Panc1 (cell line): ENCODE measurements at regions not wholly inside any gene's neighbourhood (a gene's known extent, or its start where the extent isn't known, plus 50 kb on each side); places are given as distances from the start of the nearest gene placed in this dataset.

Experiments used
- ATAC-seq: fragments of 200-7000 bp; cut with Tn5 transposase; 2 replicates; pipeline ENCODE4 v1.9.1; 2020; ENCODE audit warnings: mild to moderate bottlenecking, moderate library complexity
- BruUV-seq: library from RNA; stranded (reverse); fragments of 400-500 nt; replicated peaks from 2 replicates; lab custom pipeline; 2021; lab: Mats Ljungman, UMichigan
- CTCF ChIA-PET: fragments of 300-600 bp; sonication (Branson Sonifier 250); formaldehyde crosslinking; loops from one replicate; lab custom pipeline; 2022; ENCODE audit warnings: antibody characterized with exemption; lab: Charles Lee
- POLR2A ChIA-PET: fragments of 300-600 bp; sonication (Branson Sonifier 250); formaldehyde crosslinking; loops from one replicate; lab custom pipeline; 2022; ENCODE audit warnings: antibody characterized with exemption; lab: Charles Lee
- DNase-seq: peaks from one replicate; pipeline ENCODE4 v3.0.0-alpha.2; 2010; ENCODE audit warnings: low read depth, low spot score
- H3K27ac ChIP-seq: 2 replicates; pipeline ENCODE4 v1.5.1; 2011; ENCODE audit warnings: mild to moderate bottlenecking, low read length, inconsistent platforms
- H3K27me3 ChIP-seq: fragments of 200-500 bp; sonication (Bioruptor generic); 2 replicates; pipeline ENCODE4 v1.6.0; 2014; ENCODE audit warnings: low read length, inconsistent platforms; ENCODE audit not compliant: control insufficient read depth, insufficient read depth
- H3K36me3 ChIP-seq: fragments of 200-500 bp; sonication (Bioruptor generic); 2 replicates; pipeline ENCODE4 v1.5.1; 2014; ENCODE audit warnings: inconsistent platforms, mild to moderate bottlenecking, low read length, moderate library complexity; ENCODE audit not compliant: control insufficient read depth, insufficient read depth
- H3K4me1 ChIP-seq: 2 replicates; pipeline ENCODE4 v1.5.1; 2011; ENCODE audit warnings: inconsistent platforms, mild to moderate bottlenecking, low read length, moderate library complexity; ENCODE audit not compliant: control insufficient read depth, insufficient read depth
- H3K4me3 ChIP-seq, 2 experiments: 2 replicates each; pipeline ENCODE4 v1.5.1; 2011 to 2012; ENCODE audit warnings: low read depth in 2 of 2, low read length in 2 of 2, mild to moderate bottlenecking in 2 of 2, inconsistent platforms in 1 of 2, moderate library complexity in 1 of 2
- H3K9me3 ChIP-seq: fragments of 200-500 bp; sonication (Bioruptor generic); 2 replicates; pipeline ENCODE4 v1.5.1; 2014; ENCODE audit warnings: low read depth, mild to moderate bottlenecking, inconsistent platforms, low read length, moderate library complexity; ENCODE audit not compliant: control insufficient read depth, insufficient read depth
- CTCF ChIP-seq: fragments of 450-650 bp; IDR thresholded peaks from 2 replicates; pipeline ENCODE4 v1.5.1; 2017; ENCODE audit warnings: mild to moderate bottlenecking
- POLR2AphosphoS5 ChIP-seq: IDR thresholded peaks from 2 replicates; pipeline ENCODE4 v1.6.1; 2012; ENCODE audit warnings: mild to moderate bottlenecking, low read depth, low read length, moderate library complexity
- REST ChIP-seq, 2 experiments: IDR thresholded peaks; 2 replicates each; pipeline ENCODE4 v1.6.1; 2011 to 2012; ENCODE audit warnings: low read depth in 2 of 2, control low read depth in 1 of 2, low read length in 1 of 2, mild to moderate bottlenecking in 1 of 2, moderate library complexity in 1 of 2; ENCODE audit not compliant: insufficient read depth in 1 of 2
- SIN3A ChIP-seq: IDR thresholded peaks from 2 replicates; pipeline ENCODE4 v1.6.1; 2012; ENCODE audit warnings: low read depth, mild to moderate bottlenecking, low read length, moderate library complexity, borderline replicate concordance; ENCODE audit not compliant: insufficient read depth
- TCF7L2 ChIP-seq: IDR thresholded peaks from 2 replicates; pipeline ENCODE4 v1.6.1; 2011; ENCODE audit warnings: mild to moderate bottlenecking, low read depth, low read length, inconsistent platforms
- in situ Hi-C: cut with HindIII; loops from 2 replicates; pipeline ENCODE4 v1.10.0; 2016; ENCODE audit warnings: low sequenced_read_pairs, low pct_unique_long_range_greater_than_20kb
- intact Hi-C: fragments of 100-400 bp; cut with micrococcal nuclease; formaldehyde crosslinking; loops from one replicate; pipeline ENCODE4 v1.10.0; 2022; ENCODE audit not compliant: unreplicated experiment

- BruUV-seq = no TSS peak
- no peak for ATAC-seq
- H3K9me3 ChIP-seq = no peaks in the 10 kb centered on the region
- no peak overlapping the region for H3K27ac ChIP-seq
- no peak for TF ChIP-seq POLR2AphosphoS5
- no peak for TF ChIP-seq REST (IDR thresholded peaks at IDR 0.05; ENCODE audit: insufficient read depth in 1 of 2, low read depth in 2 of 2, low read length in 1 of 2)
- TF ChIP-seq TCF7L2 = no peak
- TF ChIP-seq CTCF = no peak
- TF ChIP-seq SIN3A = no peak
- POLR2A ChIA-PET = interaction anchor here (0.6 kb wide), 1 partner anchor 32 kb away, joined by 3 read pairs; no protein-coding TSS in a partner anchor
- CTCF ChIA-PET = no interaction called here
- H3K4me3 ChIP-seq = no peak overlapping the region
- no peak for DNase-seq
- no peaks in the 10 kb centered on the region for H3K27me3 ChIP-seq
- H3K36me3 ChIP-seq = no peaks in the 10 kb centered on the region
- H3K4me1 ChIP-seq = no peaks in the 10 kb centered on the region
- in situ Hi-C loops (no loop called here), intact Hi-C loops (no loop called here)
Measured at GRCh38 chr10:89082086-89082485, 91.5 kb downstream of the FAS start.

- no peaks in the 10 kb centered on the region for H3K9me3 ChIP-seq
- CTCF ChIA-PET = no interaction called here
- no peak for TF ChIP-seq POLR2AphosphoS5
- TF ChIP-seq SIN3A = no peak
- no peak for TF ChIP-seq TCF7L2
- no peak for TF ChIP-seq REST (IDR thresholded peaks at IDR 0.05; ENCODE audit: insufficient read depth in 1 of 2, low read depth in 2 of 2, low read length in 1 of 2)
- no peak for TF ChIP-seq CTCF
- DNase-seq (no peak), ATAC-seq (no peak)
- H3K27ac ChIP-seq = no peak overlapping the region
- POLR2A ChIA-PET = interaction anchor here (0.6 kb wide), 2 partner anchors 347 to 996 kb away, joined by 6 read pairs; no protein-coding TSS in a partner anchor
- no TSS peak for BruUV-seq
- intact Hi-C loops = no loop called here
- in situ Hi-C loops = no loop called here
- H3K27me3 ChIP-seq = no peaks in the 10 kb centered on the region
- H3K36me3 ChIP-seq = no peaks in the 10 kb centered on the region
- H3K4me3 ChIP-seq = no peak overlapping the region
- no peaks in the 10 kb centered on the region for H3K4me1 ChIP-seq
Measured at GRCh38 chr10:89080660-89081059, 90.1 kb downstream of the FAS start.
